Upper lobe of right lung (tissue), 1 donor: ENCODE measurements at regions not wholly inside any gene's neighbourhood (a gene's known extent, or its start where the extent isn't known, plus 50 kb on each side); places are given as distances from the start of the nearest gene placed in this dataset.

Experiments
- ATAC-seq: fragments of 200-7000 bp; cut with Tn5 transposase; one replicate; pipeline ENCODE4 v1.9.1; 2020; ENCODE audit warnings: mild to moderate bottlenecking, moderate library complexity
- DNase-seq: peaks from one replicate; pipeline ENCODE4 v3.0.0-alpha.2; 2020
- H3K27ac ChIP-seq: fragments of 200-600 bp; one replicate; pipeline ENCODE4 v1.8.0; 2022
- H3K27me3 ChIP-seq: fragments of 200-600 bp; one replicate; pipeline ENCODE4 v1.8.0; 2022; ENCODE audit warnings: mild to moderate bottlenecking
- H3K36me3 ChIP-seq: fragments of 200-600 bp; one replicate; pipeline ENCODE4 v1.8.0; 2022
- H3K4me1 ChIP-seq: fragments of 200-600 bp; one replicate; pipeline ENCODE4 v1.8.0; 2022
- H3K4me3 ChIP-seq: fragments of 200-600 bp; one replicate; pipeline ENCODE4 v1.8.0; 2022; ENCODE audit warnings: mild to moderate bottlenecking
- H3K9me3 ChIP-seq: fragments of 200-600 bp; one replicate; pipeline ENCODE4 v1.8.0; 2022
- intact Hi-C: fragments of 100-400 bp; cut with DNase I; formaldehyde crosslinking; loops from one replicate; pipeline ENCODE4 v1.11.0; 2022
- TF ChIP-seq, protein P1 (sequence below): fragments of 200-600 bp; IDR thresholded peaks from one replicate; pipeline ENCODE4 v1.8.0; 2022; ENCODE audit warnings: antibody characterized with exemption
- donor health status: DM: no; HTN: yes; CAD: no; lungs with severe emphysema.

DNA sequence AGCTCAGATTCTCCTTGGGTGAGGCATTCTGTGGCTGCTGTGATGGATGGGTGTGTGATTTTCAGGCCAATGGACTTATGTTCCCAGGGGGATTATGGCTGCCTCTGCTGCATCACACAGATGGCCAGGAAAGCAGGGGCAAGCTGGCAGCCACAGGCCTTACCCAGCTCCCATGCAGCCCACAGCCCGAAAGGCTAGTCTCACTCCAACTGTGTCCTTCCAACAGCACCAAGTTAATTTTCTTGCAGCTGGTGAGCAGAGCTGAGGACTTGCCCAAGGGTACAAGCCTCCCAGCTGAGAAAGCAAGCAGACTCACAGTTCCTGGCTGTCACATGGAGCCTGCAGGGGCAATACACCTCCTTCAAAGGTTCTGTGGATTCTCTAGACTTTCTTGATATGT, 155.2 kb upstream of the KHDRBS2 start:
- Histone ChIP-seq H3K9me3 (peaks cover 19% of the 10 kb centered on the region), H3K27ac (no peak overlapping the region), H3K4me3 (no peak overlapping the region), H3K27me3 (no peaks in the 10 kb centered on the region), H3K36me3 (no peaks in the 10 kb centered on the region), H3K4me1 (no peaks in the 10 kb centered on the region)
- intact Hi-C loops = no loop called here
- DNase-seq (no peak), ATAC-seq (no peak)
- TF ChIP-seq, protein P1, sequence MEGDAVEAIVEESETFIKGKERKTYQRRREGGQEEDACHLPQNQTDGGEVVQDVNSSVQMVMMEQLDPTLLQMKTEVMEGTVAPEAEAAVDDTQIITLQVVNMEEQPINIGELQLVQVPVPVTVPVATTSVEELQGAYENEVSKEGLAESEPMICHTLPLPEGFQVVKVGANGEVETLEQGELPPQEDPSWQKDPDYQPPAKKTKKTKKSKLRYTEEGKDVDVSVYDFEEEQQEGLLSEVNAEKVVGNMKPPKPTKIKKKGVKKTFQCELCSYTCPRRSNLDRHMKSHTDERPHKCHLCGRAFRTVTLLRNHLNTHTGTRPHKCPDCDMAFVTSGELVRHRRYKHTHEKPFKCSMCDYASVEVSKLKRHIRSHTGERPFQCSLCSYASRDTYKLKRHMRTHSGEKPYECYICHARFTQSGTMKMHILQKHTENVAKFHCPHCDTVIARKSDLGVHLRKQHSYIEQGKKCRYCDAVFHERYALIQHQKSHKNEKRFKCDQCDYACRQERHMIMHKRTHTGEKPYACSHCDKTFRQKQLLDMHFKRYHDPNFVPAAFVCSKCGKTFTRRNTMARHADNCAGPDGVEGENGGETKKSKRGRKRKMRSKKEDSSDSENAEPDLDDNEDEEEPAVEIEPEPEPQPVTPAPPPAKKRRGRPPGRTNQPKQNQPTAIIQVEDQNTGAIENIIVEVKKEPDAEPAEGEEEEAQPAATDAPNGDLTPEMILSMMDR = no peak

DNA sequence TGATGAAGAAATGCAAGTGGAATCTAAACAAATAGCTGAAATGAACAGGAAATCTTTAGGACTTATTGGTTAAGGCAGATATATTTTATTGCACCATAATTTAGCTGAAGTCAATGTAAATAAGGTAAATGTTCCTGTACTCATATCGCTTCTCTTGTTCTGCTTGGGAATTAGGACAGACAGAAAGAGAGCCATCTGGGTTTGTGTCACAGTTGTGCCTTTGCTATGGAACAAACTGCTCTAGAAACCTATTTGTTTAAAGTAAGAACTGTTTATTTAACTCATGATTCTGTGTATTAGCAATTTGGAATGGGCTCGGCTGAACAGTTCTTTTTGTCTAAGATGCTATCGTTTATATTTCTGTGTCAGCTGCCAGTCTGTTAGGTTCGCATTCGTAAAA, 143.8 kb upstream of the KHDRBS2 start:
- ATAC-seq (no peak), DNase-seq (no peak)
- H3K4me3 ChIP-seq = no peak overlapping the region
- H3K9me3 ChIP-seq = no peaks in the 10 kb centered on the region
- TF ChIP-seq, protein P1 = no peak
- intact Hi-C loops = no loop called here
- H3K27me3 ChIP-seq = no peaks in the 10 kb centered on the region
- H3K36me3 ChIP-seq = no peaks in the 10 kb centered on the region
- no peaks in the 10 kb centered on the region for H3K4me1 ChIP-seq
- H3K27ac ChIP-seq = no peak overlapping the region

DNA sequence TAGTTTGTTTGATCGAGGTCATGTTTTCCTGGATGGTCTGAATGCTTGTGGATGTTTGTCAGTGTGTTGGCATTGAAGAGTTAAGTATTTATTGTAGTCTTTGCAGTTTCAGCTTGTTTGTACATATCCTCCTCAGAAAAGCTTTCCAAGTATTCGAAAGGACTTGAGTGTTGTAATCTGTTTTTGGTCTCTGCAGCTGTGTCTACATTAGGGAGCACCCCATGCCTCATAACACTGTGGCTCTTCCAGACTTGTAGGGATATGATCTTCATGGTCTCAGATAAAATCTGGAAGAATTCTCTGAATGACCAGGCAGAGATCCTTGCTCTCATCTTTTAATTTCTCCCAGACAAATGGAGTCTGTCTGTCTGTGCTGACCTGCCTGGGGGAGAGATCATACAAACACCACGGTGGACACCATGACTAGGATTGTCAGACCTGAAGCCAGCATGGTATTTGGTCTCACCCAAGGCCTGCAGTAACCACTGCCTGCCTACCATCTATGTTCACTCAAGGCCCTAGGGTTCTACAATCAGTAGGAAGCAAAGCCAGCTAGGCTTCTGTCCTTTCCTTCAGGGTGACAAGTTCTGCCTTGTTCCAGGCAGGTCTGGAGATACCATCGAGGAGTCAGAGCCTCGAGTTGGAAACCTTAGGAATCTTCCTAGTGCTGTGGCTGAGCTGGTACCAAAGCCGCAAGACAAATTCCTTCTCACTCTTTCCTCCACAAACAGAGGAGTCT, 114.7 kb upstream of the KHDRBS2 start:
- no peak for DNase-seq
- H3K4me3 ChIP-seq = no peak overlapping the region
- TF ChIP-seq, protein P1 = no peak
- intact Hi-C loops = no loop called here
- no peak for ATAC-seq
- H3K4me1 ChIP-seq = no peaks in the 10 kb centered on the region
- H3K36me3 ChIP-seq = no peaks in the 10 kb centered on the region
- H3K27ac ChIP-seq = no peak overlapping the region
- no peaks in the 10 kb centered on the region for H3K27me3 ChIP-seq
- no peaks in the 10 kb centered on the region for H3K9me3 ChIP-seq

DNA sequence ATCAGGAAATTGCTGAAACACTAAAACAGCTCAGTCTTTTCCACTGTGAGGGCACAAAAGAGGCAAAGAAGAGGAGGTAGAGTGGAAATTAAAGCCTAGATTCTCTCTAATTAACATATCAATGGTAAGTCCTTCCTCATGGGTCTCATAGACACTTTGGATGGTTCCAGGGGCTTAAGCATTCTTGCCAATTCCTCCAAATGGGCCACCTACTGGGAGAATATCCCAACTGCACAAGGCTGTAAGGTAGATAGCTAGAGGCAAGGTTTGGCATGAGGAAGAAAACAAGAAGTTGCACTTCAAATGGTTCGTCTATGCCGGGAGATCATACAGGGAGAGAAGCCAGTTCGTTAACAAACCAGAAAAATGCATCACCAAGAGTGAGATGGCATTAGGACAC, 107.6 kb upstream of the KHDRBS2 start:
- no peak for ATAC-seq
- no peaks in the 10 kb centered on the region for H3K4me1 ChIP-seq
- no peaks in the 10 kb centered on the region for H3K36me3 ChIP-seq
- TF ChIP-seq, protein P1 = no peak
- no peaks in the 10 kb centered on the region for H3K9me3 ChIP-seq
- no peak overlapping the region for H3K4me3 ChIP-seq
- no peak overlapping the region for H3K27ac ChIP-seq
- intact Hi-C loops = no loop called here
- H3K27me3 ChIP-seq = no peaks in the 10 kb centered on the region
- DNase-seq = no peak

DNA sequence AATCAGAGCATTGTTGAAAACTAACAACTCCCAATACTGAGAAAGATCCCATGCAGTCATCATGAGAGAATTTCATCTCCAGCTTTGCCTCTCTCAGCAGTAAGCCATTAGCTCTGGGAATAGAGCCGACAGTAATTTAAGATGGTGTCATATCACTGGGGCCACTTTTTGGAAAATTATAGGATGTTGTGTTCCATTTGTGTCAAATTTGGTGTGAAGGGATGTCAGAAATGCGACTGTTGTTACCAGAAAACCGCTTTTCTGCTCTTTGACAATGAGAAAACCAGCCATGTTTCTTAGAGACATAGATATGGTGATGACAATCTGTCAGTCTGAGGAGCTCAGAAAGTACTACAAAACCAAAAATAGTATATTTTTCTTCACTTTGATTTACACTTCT, 106.3 kb upstream of the KHDRBS2 start:
- Histone ChIP-seq H3K36me3 (no peaks in the 10 kb centered on the region), H3K4me1 (no peaks in the 10 kb centered on the region), H3K4me3 (no peak overlapping the region), H3K27me3 (no peaks in the 10 kb centered on the region), H3K9me3 (no peaks in the 10 kb centered on the region), H3K27ac (no peak overlapping the region)
- TF ChIP-seq, protein P1 = no peak
- DNase-seq = no peak
- intact Hi-C loops = no loop called here
- ATAC-seq = no peak

DNA sequence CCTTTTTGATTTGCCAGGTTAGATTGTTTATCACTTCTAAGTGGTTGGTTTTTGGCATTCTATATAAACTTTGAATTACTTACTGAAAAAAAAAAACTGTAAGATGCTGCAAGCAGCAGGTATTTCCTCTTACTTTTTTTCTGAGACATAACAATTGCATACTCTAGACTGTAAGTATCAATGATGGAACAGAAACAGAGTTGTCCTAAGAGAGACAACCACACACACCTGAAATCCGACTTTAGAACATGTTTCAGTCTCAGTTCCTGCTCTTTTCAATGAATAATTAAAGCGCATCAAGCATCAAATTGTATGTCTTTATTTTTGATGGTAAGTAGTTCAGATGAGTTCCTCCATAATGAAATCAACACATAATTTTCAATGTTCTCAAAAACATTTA, 105.3 kb upstream of the KHDRBS2 start:
- no peaks in the 10 kb centered on the region for H3K9me3 ChIP-seq
- no peaks in the 10 kb centered on the region for H3K27me3 ChIP-seq
- no peak overlapping the region for H3K27ac ChIP-seq
- DNase-seq (no peak), ATAC-seq (no peak)
- no peak overlapping the region for H3K4me3 ChIP-seq
- no peaks in the 10 kb centered on the region for H3K36me3 ChIP-seq
- H3K4me1 ChIP-seq = no peaks in the 10 kb centered on the region
- TF ChIP-seq, protein P1 = no peak
- intact Hi-C loops = no loop called here
